ENCODE measurements at regions not wholly inside any gene's neighbourhood (a gene's known extent, or its start where the extent isn't known, plus 50 kb on each side); places are given as distances from the start of the nearest gene placed in this dataset.

DNA sequence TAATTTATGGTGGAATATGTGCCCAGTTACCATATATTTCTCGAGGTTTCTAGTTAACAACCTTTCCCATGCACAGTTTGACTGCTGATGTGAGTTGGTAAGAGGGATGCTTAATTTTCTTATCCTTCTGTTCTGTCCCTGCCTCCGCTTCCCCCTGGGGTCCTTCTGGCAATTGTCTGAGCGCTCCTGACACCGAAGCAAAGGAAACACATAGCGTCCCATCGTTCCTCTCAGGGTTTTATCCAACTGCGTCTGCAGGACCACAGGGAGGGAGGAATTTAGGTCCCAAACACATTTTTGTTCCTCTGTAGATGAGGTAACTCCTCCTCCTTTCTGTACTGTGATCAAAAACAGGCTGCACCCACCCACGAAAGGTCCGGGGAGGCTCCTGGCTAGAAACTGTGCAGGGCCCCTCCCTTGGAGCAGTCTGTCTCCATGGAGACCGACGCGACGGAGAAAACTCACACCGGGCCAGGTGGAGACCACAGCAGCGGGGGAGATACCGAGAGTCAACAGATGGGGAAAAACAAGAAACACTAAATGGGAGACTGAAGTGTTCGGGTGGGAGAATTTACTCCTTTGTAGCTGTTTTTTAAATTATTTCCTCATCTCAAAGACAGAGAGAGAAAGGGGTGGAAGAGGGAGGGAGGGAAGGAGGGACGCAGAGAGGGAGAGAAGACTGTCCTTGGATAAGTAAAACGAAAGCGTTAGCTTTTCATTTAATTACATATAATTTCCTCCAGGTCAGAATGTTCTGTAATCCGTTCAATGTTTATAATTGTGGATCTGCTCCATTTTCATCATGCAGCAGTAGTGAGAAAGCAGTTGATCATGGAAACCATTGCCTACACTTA lies 191.8 kb upstream of the NBEA start:
- H3K27me3 Mint-ChIP-seq: peaks cover 2% of the 10 kb centered on the region
- ChIA-PET CTCF (no interaction called here), POLR2A (no interaction called here)
- no peak overlapping the region for H3K27ac Mint-ChIP-seq
- no peaks in the 10 kb centered on the region for H3K9me3 Mint-ChIP-seq
- peaks cover 2% of the 10 kb centered on the region for H3K4me1 Mint-ChIP-seq (ENCODE audit: low read depth)
- H3K36me3 Mint-ChIP-seq: no peaks in the 10 kb centered on the region
- DNase-seq: no peak
- intact Hi-C loops (cut with micrococcal nuclease): no loop called here
- no peak overlapping the region for H3K4me3 Mint-ChIP-seq

DNA sequence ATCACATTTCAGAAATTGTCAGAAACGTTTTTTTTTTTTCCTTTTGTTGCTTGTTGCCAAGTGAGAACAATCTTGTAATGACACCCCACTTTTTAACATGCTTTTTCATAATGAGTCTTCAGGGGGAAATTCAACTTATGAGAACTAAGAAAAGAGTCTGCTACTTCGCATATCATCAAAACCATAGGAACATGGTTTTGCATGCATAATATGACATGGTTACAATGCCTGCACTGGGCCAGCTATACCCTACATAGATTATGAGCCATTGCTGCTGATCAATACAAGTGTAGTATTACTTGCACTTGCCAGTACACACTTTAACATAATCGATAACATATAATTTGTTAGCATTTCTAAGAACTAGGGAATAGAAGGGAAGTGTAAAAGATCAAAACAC lies 191.0 kb upstream of the NBEA start:
- ChIA-PET POLR2A (no interaction called here), CTCF (no interaction called here)
- no peak for DNase-seq
- H3K27me3 Mint-ChIP-seq: peaks cover 2% of the 10 kb centered on the region
- H3K4me3 Mint-ChIP-seq: no peak overlapping the region
- H3K27ac Mint-ChIP-seq: no peak overlapping the region
- intact Hi-C loops (cut with micrococcal nuclease): no loop called here
- H3K9me3 Mint-ChIP-seq: no peaks in the 10 kb centered on the region
- peaks cover 2% of the 10 kb centered on the region for H3K4me1 Mint-ChIP-seq (ENCODE audit: low read depth)
- no peaks in the 10 kb centered on the region for H3K36me3 Mint-ChIP-seq

DNA sequence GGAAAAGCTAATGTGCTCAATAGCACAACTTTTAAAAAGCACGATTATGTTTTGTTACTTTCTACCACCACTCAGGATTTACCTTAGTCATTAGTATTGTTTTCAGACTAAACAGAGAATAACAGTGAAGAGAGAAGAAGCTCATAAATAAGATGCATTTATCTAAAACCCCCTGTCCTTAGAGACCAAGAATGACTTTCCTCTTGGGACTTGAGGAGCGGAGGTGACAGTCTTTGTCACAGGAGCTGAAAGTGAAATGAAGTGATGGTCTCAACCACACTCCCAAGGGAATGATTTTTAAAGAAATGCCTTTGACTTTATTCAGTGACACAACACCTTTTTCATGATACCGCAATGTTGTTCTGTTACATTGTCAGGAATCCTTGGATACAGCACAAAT lies 190.6 kb upstream of the NBEA start:
- Mint-ChIP-seq H3K9me3 (no peaks in the 10 kb centered on the region), H3K36me3 (no peaks in the 10 kb centered on the region), H3K4me3 (no peak overlapping the region), H3K4me1 (ENCODE audit: low read depth) (peaks cover 2% of the 10 kb centered on the region), H3K27ac (no peak overlapping the region), H3K27me3 (peaks cover 2% of the 10 kb centered on the region)
- ChIA-PET CTCF (no interaction called here), POLR2A (no interaction called here)
- intact Hi-C loops (cut with micrococcal nuclease): no loop called here
- no peak for DNase-seq

DNA sequence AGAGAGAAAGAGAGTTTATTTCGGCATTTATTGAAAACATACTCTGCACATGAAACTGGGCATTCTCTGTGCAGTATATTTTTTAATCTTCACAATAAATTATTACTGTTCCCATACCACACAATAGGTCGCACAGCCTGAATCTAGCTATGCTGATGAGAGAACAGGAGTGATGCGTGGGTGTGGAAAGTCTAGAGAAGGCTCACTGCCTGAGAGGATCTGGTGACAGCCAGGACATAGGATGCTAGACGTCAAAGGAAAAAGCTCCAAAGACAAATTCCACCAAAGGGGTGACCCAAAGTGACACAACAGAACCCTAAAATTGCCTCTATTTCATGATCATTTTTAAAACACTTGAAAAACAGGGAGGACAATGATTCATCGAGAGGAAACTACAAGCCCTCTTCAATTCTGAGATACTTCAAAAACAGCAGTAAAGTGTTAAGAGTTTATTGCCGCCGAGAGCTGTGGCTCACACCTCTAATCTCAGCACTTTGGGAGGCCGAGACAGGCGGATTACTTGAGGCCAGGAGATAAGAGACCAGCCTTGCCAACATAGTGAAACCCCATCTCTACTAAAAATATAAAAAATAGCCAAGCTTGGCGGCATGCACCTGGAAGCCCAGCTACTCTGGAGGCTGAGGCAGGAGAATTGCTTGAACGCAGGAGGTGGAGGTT lies 189.6 kb upstream of the NBEA start:
- H3K36me3 Mint-ChIP-seq: no peaks in the 10 kb centered on the region
- ChIA-PET POLR2A (no interaction called here), CTCF (no interaction called here)
- no peak overlapping the region for H3K4me3 Mint-ChIP-seq
- no peaks in the 10 kb centered on the region for H3K9me3 Mint-ChIP-seq
- H3K4me1 Mint-ChIP-seq (ENCODE audit: low read depth): peaks cover 2% of the 10 kb centered on the region
- no peak for DNase-seq
- H3K27ac Mint-ChIP-seq: no peak overlapping the region
- intact Hi-C loops (cut with micrococcal nuclease): no loop called here
- peaks cover 2% of the 10 kb centered on the region for H3K27me3 Mint-ChIP-seq

DNA sequence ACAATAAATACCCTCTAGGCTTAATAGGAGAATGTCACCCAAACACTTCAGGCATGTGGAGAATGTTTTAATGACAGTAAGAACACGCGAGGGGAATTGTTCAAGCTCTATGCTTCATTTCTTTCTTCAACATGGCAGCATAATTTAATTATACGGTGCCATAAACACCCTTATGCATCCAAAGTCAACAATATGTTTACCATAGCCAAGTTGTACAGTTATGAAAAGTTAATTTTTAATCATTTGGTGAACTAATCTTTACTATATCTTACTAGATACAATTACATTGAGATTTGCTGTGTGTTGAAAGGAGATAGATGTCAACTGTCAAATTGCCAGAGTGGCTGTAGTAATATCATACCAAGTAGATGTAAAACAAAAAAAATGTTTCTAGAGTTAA lies 185.9 kb upstream of the NBEA start:
- ChIA-PET CTCF (no interaction called here), POLR2A (no interaction called here)
- Mint-ChIP-seq H3K27me3 (no peaks in the 10 kb centered on the region), H3K4me1 (ENCODE audit: low read depth) (no peaks in the 10 kb centered on the region), H3K36me3 (no peaks in the 10 kb centered on the region), H3K4me3 (no peak overlapping the region), H3K9me3 (no peaks in the 10 kb centered on the region), H3K27ac (no peak overlapping the region)
- no peak for DNase-seq
- intact Hi-C loops (cut with micrococcal nuclease): no loop called here

DNA sequence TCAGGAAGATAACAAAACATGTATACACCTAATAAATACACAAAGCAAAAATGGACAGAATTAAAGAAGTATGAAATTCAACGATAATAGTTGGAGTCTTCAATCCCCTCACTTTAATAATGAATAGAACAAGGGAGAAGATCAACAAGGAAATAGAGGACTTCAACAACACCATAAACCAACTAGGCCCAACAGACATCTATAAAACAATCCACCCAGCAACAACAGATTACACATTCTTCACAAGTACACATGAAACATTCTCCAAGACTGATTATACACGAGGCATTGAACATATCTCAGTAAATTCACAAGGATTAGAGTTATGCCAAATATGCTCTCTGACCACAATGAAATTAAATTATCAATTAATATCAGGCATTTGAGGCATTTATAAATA lies 185.5 kb upstream of the NBEA start:
- intact Hi-C loops (cut with micrococcal nuclease): no loop called here
- Mint-ChIP-seq H3K27me3 (no peaks in the 10 kb centered on the region), H3K36me3 (no peaks in the 10 kb centered on the region), H3K9me3 (no peaks in the 10 kb centered on the region), H3K27ac (no peak overlapping the region), H3K4me3 (no peak overlapping the region), H3K4me1 (ENCODE audit: low read depth) (no peaks in the 10 kb centered on the region)
- DNase-seq: no peak
- ChIA-PET POLR2A (no interaction called here), CTCF (no interaction called here)

DNA sequence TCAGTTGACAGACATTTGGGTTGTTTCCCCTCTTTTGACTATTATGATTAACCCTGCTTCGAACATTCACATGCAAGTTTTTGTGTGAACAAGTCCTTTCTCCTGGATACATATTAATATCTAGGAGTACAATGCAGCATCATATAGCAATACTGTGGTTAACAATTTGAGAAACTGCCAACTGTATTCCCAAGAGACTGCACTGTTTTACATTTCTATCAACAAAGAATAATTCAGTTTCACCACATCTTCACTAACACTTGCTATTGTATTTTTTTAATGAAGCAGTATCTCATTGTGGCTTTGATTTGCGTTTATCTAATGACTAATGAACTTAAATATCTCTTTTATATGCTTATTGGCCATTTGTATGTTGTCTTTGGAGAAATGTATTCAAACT lies 184.6 kb upstream of the NBEA start:
- H3K36me3 Mint-ChIP-seq: no peaks in the 10 kb centered on the region
- H3K27me3 Mint-ChIP-seq: no peaks in the 10 kb centered on the region
- no peak overlapping the region for H3K4me3 Mint-ChIP-seq
- H3K27ac Mint-ChIP-seq: no peak overlapping the region
- no peaks in the 10 kb centered on the region for H3K4me1 Mint-ChIP-seq (ENCODE audit: low read depth)
- CTCF ChIA-PET: no interaction called here
- POLR2A ChIA-PET: no interaction called here
- intact Hi-C loops (cut with micrococcal nuclease): no loop called here
- no peaks in the 10 kb centered on the region for H3K9me3 Mint-ChIP-seq
- no peak for DNase-seq

DNA sequence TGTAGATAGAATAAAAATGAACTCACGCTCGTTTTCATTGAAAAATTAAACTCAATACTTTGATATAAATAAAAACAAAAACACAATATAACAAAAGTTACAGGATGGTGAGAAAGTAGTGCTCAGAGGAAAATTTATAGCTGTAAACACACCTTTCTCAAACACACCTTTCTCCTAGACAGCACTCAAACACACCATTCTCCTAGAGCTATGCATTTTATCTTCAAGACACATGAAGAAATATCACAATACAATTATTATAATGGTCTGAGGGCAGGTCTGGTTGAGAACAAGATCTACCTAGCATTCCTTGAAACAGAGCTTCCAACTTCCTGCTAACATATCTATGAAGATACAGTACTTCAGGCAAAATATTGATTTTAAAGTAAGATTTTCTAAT lies 183.4 kb upstream of the NBEA start:
- no peaks in the 10 kb centered on the region for H3K36me3 Mint-ChIP-seq
- CTCF ChIA-PET: no interaction called here
- H3K4me1 Mint-ChIP-seq (ENCODE audit: low read depth): no peaks in the 10 kb centered on the region
- H3K27ac Mint-ChIP-seq: no peak overlapping the region
- intact Hi-C loops (cut with micrococcal nuclease): no loop called here
- no peak for DNase-seq
- H3K4me3 Mint-ChIP-seq: no peak overlapping the region
- no peaks in the 10 kb centered on the region for H3K27me3 Mint-ChIP-seq
- H3K9me3 Mint-ChIP-seq: no peaks in the 10 kb centered on the region
- POLR2A ChIA-PET: no interaction called here

DNA sequence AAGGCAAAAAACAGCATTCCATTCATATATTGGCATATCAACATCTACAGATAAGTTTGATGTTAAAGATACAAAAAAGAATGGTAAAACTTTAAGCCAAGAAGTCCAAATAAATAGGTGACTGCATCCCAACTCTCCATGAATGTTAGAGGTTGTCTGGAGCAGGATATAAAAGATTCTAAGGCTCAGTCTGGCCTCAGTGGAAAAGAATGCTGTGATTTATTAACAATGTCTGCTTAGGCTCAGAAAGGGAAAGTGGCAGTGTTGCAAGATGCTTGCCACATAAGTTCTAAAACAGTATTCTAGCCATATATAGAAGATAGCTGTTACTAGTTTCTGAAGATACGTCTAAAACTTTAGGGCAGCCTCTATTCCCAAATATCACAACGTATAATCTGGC lies 179.8 kb upstream of the NBEA start:
- no peak overlapping the region for H3K4me3 Mint-ChIP-seq

DNA sequence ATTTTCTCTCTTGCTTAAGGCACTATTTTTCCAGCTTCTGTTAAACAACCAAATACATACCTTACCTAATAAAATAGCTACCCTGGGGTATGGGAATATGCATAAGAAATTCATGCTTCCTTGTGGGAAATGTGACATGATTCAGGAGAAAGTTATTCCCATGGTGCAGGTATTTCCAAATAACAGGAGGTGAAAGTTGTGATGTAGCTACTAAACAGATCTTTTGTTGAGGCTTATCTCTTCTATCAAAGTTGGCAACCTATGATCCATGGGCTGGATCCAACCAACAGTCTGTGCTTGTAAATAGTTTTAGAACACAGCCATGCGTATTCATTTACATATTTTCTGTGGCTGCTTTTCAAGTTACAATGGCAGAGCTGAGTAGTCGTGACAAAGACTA lies 177.8 kb upstream of the NBEA start:
- H3K27ac Mint-ChIP-seq: no peak overlapping the region
- no peaks in the 10 kb centered on the region for H3K9me3 Mint-ChIP-seq
- CTCF ChIA-PET: no interaction called here
- H3K4me1 Mint-ChIP-seq (ENCODE audit: low read depth): no peaks in the 10 kb centered on the region
- no peak for DNase-seq
- no peaks in the 10 kb centered on the region for H3K36me3 Mint-ChIP-seq
- intact Hi-C loops (cut with micrococcal nuclease): no loop called here
- POLR2A ChIA-PET: no interaction called here
- H3K27me3 Mint-ChIP-seq: no peaks in the 10 kb centered on the region
- H3K4me3 Mint-ChIP-seq: no peak overlapping the region

More for the DNA sequence above, 179.8 kb upstream of the NBEA start:
- H3K4me1 Mint-ChIP-seq (ENCODE audit: low read depth): no peaks in the 10 kb centered on the region
- no peaks in the 10 kb centered on the region for H3K9me3 Mint-ChIP-seq
- intact Hi-C loops (cut with micrococcal nuclease): no loop called here
- CTCF ChIA-PET: no interaction called here
- H3K36me3 Mint-ChIP-seq: no peaks in the 10 kb centered on the region
- no peak overlapping the region for H3K27ac Mint-ChIP-seq
- H3K27me3 Mint-ChIP-seq: no peaks in the 10 kb centered on the region
- POLR2A ChIA-PET: no interaction called here
- DNase-seq: no peak

DNA sequence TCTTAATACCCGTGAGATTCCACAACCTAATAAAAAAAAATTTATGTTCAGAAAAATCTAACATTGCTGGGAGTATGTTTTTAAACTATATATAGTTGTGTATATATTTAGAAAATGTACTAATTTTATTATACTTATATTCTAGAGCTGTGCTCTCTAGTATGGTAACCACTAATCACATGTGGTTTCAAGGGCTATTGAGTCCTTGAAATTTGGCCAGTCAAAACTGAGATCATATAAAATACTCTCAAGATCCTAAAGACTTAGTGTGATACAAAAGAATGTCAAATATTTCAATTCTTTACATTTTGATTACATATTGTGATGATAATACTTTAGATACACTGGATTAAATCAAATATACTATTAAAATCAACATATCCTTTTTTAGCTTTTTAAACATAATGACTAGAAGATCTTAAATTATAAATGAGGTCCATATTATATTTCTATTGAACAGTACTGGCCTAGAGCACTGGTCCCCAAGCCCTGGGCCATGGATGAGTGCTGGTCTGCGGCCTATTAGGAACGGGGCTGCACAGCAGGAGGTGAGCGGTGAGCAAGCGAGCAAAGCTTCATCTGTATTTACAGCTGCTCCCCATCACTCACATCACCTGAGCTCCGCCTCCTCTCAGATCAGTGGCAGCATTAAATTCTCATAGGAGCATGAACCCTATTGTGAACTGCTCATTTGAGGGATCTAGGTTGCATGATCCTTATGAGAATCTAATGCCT lies 176.5 kb upstream of the NBEA start:
- no peak for DNase-seq
- ChIA-PET POLR2A (no interaction called here), CTCF (no interaction called here)
- no peaks in the 10 kb centered on the region for H3K9me3 Mint-ChIP-seq
- no peaks in the 10 kb centered on the region for H3K4me1 Mint-ChIP-seq (ENCODE audit: low read depth)
- no peak overlapping the region for H3K27ac Mint-ChIP-seq
- no peaks in the 10 kb centered on the region for H3K27me3 Mint-ChIP-seq
- H3K4me3 Mint-ChIP-seq: no peak overlapping the region
- intact Hi-C loops (cut with micrococcal nuclease): no loop called here
- no peaks in the 10 kb centered on the region for H3K36me3 Mint-ChIP-seq

DNA sequence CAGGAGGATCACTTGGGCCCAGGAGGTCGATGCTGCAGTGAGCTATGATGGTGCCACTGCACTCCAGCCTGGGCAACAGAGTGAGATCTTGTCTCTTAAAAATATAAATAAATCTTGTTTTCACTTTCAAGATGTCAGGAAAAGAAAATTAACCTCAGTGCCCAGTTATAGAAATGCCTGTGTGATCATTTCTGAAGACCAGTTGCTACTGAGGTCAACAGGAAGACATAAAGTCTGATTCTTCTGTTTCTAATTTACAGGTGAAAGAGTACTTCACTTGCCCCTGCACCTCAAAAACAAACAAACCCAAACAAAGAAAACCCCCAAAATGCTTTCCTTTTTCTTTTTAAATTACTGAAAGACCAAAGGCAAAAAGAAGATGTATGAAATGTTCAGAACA lies 174.3 kb upstream of the NBEA start:
- Mint-ChIP-seq H3K36me3 (no peaks in the 10 kb centered on the region), H3K4me3 (no peak overlapping the region), H3K27ac (no peak overlapping the region), H3K9me3 (no peaks in the 10 kb centered on the region), H3K27me3 (no peaks in the 10 kb centered on the region), H3K4me1 (ENCODE audit: low read depth) (no peaks in the 10 kb centered on the region)
- DNase-seq: no peak
- ChIA-PET CTCF (no interaction called here), POLR2A (no interaction called here)
- intact Hi-C loops (cut with micrococcal nuclease): no loop called here

DNA sequence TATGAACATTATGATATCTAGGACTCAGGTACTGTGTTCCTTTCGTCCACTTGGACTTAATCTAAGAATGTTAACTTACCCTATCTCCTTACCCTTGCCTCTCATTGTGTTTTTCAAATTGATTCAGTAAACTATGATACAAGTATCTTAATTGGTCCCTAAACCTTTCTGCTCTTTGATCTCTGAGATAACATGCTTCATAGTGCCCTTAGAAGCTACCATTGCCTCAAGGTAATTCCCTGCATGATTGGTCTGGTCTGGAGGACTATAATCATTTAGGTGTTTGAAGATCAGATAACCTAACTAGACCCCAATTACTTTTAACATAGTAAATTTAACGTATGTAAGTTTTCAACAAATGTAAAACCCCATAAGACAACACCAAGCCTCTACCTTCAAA lies 169.9 kb upstream of the NBEA start:
- Mint-ChIP-seq H3K9me3 (no peaks in the 10 kb centered on the region), H3K27me3 (no peaks in the 10 kb centered on the region), H3K4me3 (no peak overlapping the region), H3K4me1 (ENCODE audit: low read depth) (no peaks in the 10 kb centered on the region), H3K27ac (no peak overlapping the region), H3K36me3 (no peaks in the 10 kb centered on the region)
- CTCF ChIA-PET: no interaction called here
- intact Hi-C loops (cut with micrococcal nuclease): no loop called here
- POLR2A ChIA-PET: no interaction called here
- no peak for DNase-seq
